HEK293T (cell line): ENCODE measurements at regions not wholly inside any gene's neighbourhood (a gene's known extent, or its start where the extent isn't known, plus 50 kb on each side); places are given as distances from the start of the nearest gene placed in this dataset.

Experiments
- CTBP1 ChIP-seq: fragments of 450-650 bp; IDR thresholded peaks from 2 replicates; pipeline ENCODE4 v1.6.1; 2016; ENCODE audit warnings: borderline replicate concordance
- ELF4 ChIP-seq: fragments of 450-650 bp; IDR thresholded peaks from 2 replicates; pipeline ENCODE4 v1.6.1; 2017; ENCODE audit warnings: antibody characterized with exemption
- FOXA1 ChIP-seq: fragments of 450-650 bp; IDR thresholded peaks from 2 replicates; pipeline ENCODE4 v1.6.1; 2016; ENCODE audit warnings: mild to moderate bottlenecking
- FOXM1 ChIP-seq: fragments of 450-650 bp; IDR thresholded peaks from 2 replicates; pipeline ENCODE4 v1.6.1; 2017; ENCODE audit warnings: mild to moderate bottlenecking, borderline replicate concordance
- NFRKB ChIP-seq: fragments of 450-650 bp; IDR thresholded peaks from 2 replicates; pipeline ENCODE4 v1.6.1; 2016; ENCODE audit warnings: mild to moderate bottlenecking, moderate library complexity
- SUZ12 ChIP-seq: fragments of 450-650 bp; IDR thresholded peaks from 2 replicates; pipeline ENCODE4 v1.6.1; 2016; ENCODE audit warnings: mild to moderate bottlenecking

DNA sequence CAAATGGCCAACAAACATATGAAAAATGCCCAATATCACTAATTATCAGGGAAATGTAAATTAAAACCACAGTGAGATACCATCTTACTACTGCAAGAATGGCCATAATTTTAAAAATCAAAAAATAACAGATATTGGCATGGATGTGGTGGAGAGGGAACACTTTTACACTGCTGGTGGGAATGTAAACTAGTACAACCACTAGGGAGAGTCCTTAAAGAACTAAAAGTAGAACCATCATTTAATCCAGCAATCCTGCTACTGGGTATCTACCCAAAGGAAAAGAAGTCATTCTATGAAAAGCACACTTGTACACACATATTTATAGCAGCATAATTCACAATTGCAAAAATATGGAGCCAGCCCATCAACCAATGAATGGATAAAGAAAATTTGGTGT, 459.7 kb downstream of the GXYLT1 start:
- TF ChIP-seq CTBP1: no peak
- no peak for TF ChIP-seq NFRKB
- TF ChIP-seq FOXM1: no peak
- TF ChIP-seq SUZ12: no peak
- no peak for TF ChIP-seq FOXA1
- TF ChIP-seq ELF4: no peak
